ENCODE measurements at regions not wholly inside any gene's neighbourhood (a gene's known extent, or its start where the extent isn't known, plus 50 kb on each side); places are given as distances from the start of the nearest gene placed in this dataset.

- H3K9me3 Mint-ChIP-seq = peaks cover 9% of the 10 kb centered on the region
- no peaks in the 10 kb centered on the region for H3K4me1 Mint-ChIP-seq (ENCODE audit: low read depth)
- no peak for DNase-seq
- no peaks in the 10 kb centered on the region for H3K36me3 Mint-ChIP-seq (ENCODE audit: low read depth)
- no peak overlapping the region for H3K4me3 Mint-ChIP-seq
- no peaks in the 10 kb centered on the region for H3K27me3 Mint-ChIP-seq
- no peak overlapping the region for H3K27ac Mint-ChIP-seq
Measured at GRCh38 chr5:144822503-144822902, 651.8 kb downstream of the KCTD16 start.

DNA sequence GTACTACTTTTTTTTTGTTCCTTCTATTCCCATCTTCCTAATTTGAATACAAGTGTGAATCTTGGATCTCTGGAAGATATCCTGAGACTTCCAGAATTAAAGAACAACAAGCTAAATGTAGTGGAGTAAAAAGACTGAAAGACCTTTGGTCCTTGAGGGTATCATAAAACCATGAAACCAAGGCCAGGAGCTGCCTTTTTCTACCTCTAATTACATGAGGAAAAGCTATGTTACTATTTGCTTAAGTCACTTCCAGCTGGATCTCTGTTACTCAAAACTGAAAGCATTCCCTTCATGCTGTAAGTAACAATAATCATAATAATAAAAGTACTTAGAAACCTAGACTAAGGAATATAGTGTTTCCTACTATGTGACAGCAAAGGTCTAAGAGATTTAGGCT is 649.6 kb downstream of the KCTD16 start:
- H3K36me3 Mint-ChIP-seq (ENCODE audit: low read depth) = no peaks in the 10 kb centered on the region

GRCh38 chr5:144815131-144815530 is 644.5 kb downstream of the KCTD16 start:
- peaks cover 2% of the 10 kb centered on the region for H3K9me3 Mint-ChIP-seq

More for the DNA sequence above, 649.6 kb downstream of the KCTD16 start:
- no peaks in the 10 kb centered on the region for H3K27me3 Mint-ChIP-seq
- DNase-seq = no peak
- no peaks in the 10 kb centered on the region for H3K4me1 Mint-ChIP-seq (ENCODE audit: low read depth)
- peaks cover 9% of the 10 kb centered on the region for H3K9me3 Mint-ChIP-seq
- H3K27ac Mint-ChIP-seq = no peak overlapping the region
- no peak overlapping the region for H3K4me3 Mint-ChIP-seq

DNA sequence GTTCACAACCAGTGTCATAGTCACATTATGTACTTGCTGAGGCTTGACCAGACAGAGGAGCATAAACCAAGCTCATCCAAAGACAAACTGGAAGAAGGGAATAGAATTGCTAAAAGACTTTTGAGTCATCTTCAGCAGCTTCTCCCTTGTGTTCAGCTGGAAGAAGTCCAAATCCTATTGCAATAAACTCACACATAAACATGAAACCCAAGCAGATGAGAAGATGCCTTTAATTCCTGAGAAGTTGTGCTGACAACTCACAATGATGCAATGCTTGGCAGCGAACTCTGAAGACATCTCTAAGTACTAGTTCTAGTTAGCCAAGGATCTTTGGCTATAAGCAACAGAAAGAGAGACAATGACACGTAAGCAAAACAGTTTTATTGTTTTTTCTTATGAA is 642.1 kb downstream of the KCTD16 start:
- Mint-ChIP-seq H3K4me3 (no peak overlapping the region), H3K9me3 (peaks cover 5% of the 10 kb centered on the region), H3K27me3 (no peaks in the 10 kb centered on the region), H3K27ac (no peak overlapping the region), H3K4me1 (ENCODE audit: low read depth) (no peaks in the 10 kb centered on the region), H3K36me3 (ENCODE audit: low read depth) (no peaks in the 10 kb centered on the region)
- DNase-seq = no peak

More at GRCh38 chr5:144815131-144815530, 644.5 kb downstream of the KCTD16 start:
- H3K36me3 Mint-ChIP-seq (ENCODE audit: low read depth) = no peaks in the 10 kb centered on the region
- H3K4me3 Mint-ChIP-seq = no peak overlapping the region
- DNase-seq = no peak
- H3K27me3 Mint-ChIP-seq = no peaks in the 10 kb centered on the region
- H3K4me1 Mint-ChIP-seq (ENCODE audit: low read depth) = no peaks in the 10 kb centered on the region
- no peak overlapping the region for H3K27ac Mint-ChIP-seq

DNA sequence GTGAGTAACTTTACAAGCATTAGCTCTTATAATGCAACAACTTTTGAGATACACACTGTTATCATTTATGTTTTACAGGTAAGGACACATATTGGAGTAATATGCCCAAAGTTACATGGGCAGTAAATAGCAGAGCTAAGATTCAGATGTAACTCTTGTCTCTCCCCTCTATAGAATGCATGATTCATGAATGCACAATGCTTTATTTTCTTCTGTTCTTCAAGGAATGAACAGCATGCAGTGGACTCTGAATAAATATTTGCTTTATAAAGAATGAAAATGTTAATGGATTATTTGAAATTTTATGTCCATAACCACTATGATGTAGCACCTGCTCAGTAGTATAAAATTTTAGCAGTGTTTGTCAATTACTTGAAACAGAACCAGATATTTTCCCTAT is 629.5 kb downstream of the KCTD16 start:
- no peaks in the 10 kb centered on the region for H3K36me3 Mint-ChIP-seq (ENCODE audit: low read depth)
- DNase-seq = no peak

DNA sequence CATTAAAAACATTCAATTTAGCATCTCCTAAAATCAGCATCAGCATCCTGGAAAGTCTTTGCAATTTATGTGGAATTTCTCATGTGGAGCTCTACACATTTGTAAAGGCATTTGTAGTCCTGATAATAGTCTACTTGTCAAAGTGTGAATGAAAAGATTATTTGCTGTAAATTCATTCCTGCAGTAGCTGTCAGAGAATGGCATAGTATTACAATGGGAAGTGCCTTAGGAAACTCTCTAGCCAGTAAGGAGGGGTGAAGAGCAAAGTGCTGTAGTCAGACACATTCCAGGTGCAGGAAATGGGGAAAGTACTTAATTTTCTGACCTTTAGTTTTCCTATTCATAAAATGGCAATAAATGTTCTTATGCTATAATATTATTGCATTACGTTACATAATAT is 627.9 kb downstream of the KCTD16 start:
- Mint-ChIP-seq H3K27ac (no peak overlapping the region), H3K36me3 (ENCODE audit: low read depth) (no peaks in the 10 kb centered on the region), H3K27me3 (no peaks in the 10 kb centered on the region), H3K4me3 (no peak overlapping the region), H3K4me1 (ENCODE audit: low read depth) (no peaks in the 10 kb centered on the region), H3K9me3 (peaks cover 4% of the 10 kb centered on the region)
- DNase-seq = no peak

More for the DNA sequence above, 629.5 kb downstream of the KCTD16 start:
- no peak overlapping the region for H3K27ac Mint-ChIP-seq
- no peak overlapping the region for H3K4me3 Mint-ChIP-seq
- peaks cover 3% of the 10 kb centered on the region for H3K9me3 Mint-ChIP-seq
- no peaks in the 10 kb centered on the region for H3K27me3 Mint-ChIP-seq
- H3K4me1 Mint-ChIP-seq (ENCODE audit: low read depth) = no peaks in the 10 kb centered on the region

DNA sequence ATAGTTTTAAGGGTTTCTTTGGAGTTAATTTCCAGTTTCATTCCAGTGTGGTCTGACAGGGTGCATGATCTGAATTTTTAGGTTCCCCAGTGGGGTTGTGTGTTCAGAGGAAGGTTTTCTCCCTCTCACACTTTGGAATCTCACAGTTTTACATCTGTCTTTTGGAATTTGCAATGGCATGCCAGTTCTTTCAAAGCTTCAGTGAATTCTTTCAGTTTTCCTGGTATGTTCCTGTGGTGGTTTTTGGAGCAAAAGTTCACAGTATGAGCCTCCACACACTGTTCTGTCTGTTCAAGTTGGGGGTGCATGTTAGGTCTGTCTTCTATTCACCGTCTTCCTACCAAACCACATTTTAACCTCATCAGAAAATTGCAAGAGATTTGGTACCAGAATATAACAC is 624.2 kb downstream of the KCTD16 start:
- no peak overlapping the region for H3K27ac Mint-ChIP-seq
- no peak overlapping the region for H3K4me3 Mint-ChIP-seq
- H3K9me3 Mint-ChIP-seq = peaks cover 12% of the 10 kb centered on the region
- H3K36me3 Mint-ChIP-seq (ENCODE audit: low read depth) = no peaks in the 10 kb centered on the region
- no peak for DNase-seq
- no peaks in the 10 kb centered on the region for H3K27me3 Mint-ChIP-seq
- no peaks in the 10 kb centered on the region for H3K4me1 Mint-ChIP-seq (ENCODE audit: low read depth)

DNA sequence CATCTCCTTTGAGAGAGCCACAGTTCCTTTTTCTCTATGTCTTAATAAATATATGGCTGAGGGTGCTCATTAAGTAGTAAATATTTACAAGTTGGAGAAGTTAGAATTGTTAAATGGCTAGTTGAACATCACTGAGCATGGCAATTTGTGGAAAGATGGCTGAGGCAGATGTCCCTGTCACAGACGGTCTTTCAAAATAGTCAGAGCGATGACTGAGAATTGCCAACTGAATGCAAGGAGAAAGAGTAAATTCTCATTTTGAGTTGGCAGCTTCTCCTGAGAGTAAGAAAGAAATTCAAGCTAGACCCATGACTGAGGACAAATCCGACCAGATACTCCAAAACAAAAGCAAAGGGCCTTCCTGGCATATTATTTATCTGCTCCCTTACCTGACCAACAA is 617.9 kb downstream of the KCTD16 start:
- Mint-ChIP-seq H3K9me3 (peaks cover 12% of the 10 kb centered on the region), H3K27ac (no peak overlapping the region), H3K4me3 (no peak overlapping the region), H3K27me3 (no peaks in the 10 kb centered on the region), H3K36me3 (ENCODE audit: low read depth) (no peaks in the 10 kb centered on the region), H3K4me1 (ENCODE audit: low read depth) (no peaks in the 10 kb centered on the region)
- no peak for DNase-seq

DNA sequence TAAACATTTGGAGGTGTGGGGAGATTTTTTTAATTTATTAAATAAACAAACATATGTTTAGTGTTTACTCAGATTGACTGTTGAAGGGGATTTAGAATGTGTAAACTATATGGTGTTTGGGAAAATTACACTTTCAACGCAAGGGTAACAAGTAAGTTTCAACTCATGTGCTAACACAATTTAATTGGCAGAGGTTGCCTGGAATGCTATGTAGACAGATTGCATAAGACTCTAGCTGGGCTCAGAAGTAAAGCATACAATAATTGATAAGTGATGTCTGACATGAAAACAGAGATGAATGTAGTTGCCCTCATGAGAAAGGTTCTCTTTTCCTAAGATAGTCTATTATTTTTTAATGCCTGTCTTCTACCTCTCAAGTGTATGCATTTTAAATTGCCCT is 617.4 kb downstream of the KCTD16 start:
- no peak overlapping the region for H3K27ac Mint-ChIP-seq
- H3K27me3 Mint-ChIP-seq = no peaks in the 10 kb centered on the region
- H3K4me3 Mint-ChIP-seq = no peak overlapping the region
- H3K36me3 Mint-ChIP-seq (ENCODE audit: low read depth) = no peaks in the 10 kb centered on the region
- H3K4me1 Mint-ChIP-seq (ENCODE audit: low read depth) = no peaks in the 10 kb centered on the region
- H3K9me3 Mint-ChIP-seq = peaks cover 12% of the 10 kb centered on the region
- DNase-seq = no peak

- H3K4me1 Mint-ChIP-seq (ENCODE audit: low read depth) = no peaks in the 10 kb centered on the region
- no peak for DNase-seq
Measured at GRCh38 chr5:144779368-144779767, 608.7 kb downstream of the KCTD16 start.

GRCh38 chr5:144778561-144778960 is 607.9 kb downstream of the KCTD16 start:
- DNase-seq = no peak
- no peak overlapping the region for H3K27ac Mint-ChIP-seq
- no peaks in the 10 kb centered on the region for H3K27me3 Mint-ChIP-seq
- H3K4me1 Mint-ChIP-seq (ENCODE audit: low read depth) = no peaks in the 10 kb centered on the region
- peaks cover 8% of the 10 kb centered on the region for H3K9me3 Mint-ChIP-seq
- H3K4me3 Mint-ChIP-seq = no peak overlapping the region
- no peaks in the 10 kb centered on the region for H3K36me3 Mint-ChIP-seq (ENCODE audit: low read depth)

More at GRCh38 chr5:144779368-144779767, 608.7 kb downstream of the KCTD16 start:
- H3K9me3 Mint-ChIP-seq = peaks cover 8% of the 10 kb centered on the region
- H3K36me3 Mint-ChIP-seq (ENCODE audit: low read depth) = no peaks in the 10 kb centered on the region
- no peaks in the 10 kb centered on the region for H3K27me3 Mint-ChIP-seq
- no peak overlapping the region for H3K27ac Mint-ChIP-seq
- no peak overlapping the region for H3K4me3 Mint-ChIP-seq

- no peaks in the 10 kb centered on the region for H3K36me3 Mint-ChIP-seq (ENCODE audit: low read depth)
- H3K4me3 Mint-ChIP-seq = no peak overlapping the region
- no peak overlapping the region for H3K27ac Mint-ChIP-seq
- no peak for DNase-seq
- no peaks in the 10 kb centered on the region for H3K27me3 Mint-ChIP-seq
- H3K9me3 Mint-ChIP-seq = peaks cover 9% of the 10 kb centered on the region
- H3K4me1 Mint-ChIP-seq (ENCODE audit: low read depth) = no peaks in the 10 kb centered on the region
Measured at GRCh38 chr5:144774197-144774596, 603.5 kb downstream of the KCTD16 start.

DNA sequence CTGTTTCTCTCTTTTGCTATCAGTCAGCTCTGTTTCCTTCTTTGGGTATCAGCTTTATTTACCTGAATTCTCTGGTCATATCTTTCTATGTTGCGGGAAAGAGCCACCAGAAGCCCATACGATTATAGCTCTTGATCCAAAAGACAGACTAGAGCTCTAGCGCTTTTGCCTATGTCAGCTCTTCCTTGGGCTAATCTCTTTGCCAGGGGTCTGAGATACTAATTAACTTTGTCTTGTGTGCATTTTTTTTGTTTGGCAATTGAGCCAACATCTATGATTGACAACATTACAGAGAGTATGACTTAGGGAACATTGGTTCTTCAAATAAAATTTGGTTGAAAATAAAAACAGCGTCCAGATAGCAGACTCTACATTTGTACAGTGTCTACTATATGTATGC is 603.0 kb downstream of the KCTD16 start:
- Mint-ChIP-seq H3K9me3 (peaks cover 8% of the 10 kb centered on the region), H3K4me1 (ENCODE audit: low read depth) (no peaks in the 10 kb centered on the region), H3K27ac (no peak overlapping the region), H3K4me3 (no peak overlapping the region), H3K36me3 (ENCODE audit: low read depth) (no peaks in the 10 kb centered on the region), H3K27me3 (no peaks in the 10 kb centered on the region)
- no peak for DNase-seq

GRCh38 chr5:144771802-144772201 is 601.1 kb downstream of the KCTD16 start:
- Mint-ChIP-seq H3K4me1 (ENCODE audit: low read depth) (no peaks in the 10 kb centered on the region), H3K27ac (no peak overlapping the region), H3K9me3 (peaks cover 8% of the 10 kb centered on the region), H3K4me3 (no peak overlapping the region), H3K36me3 (ENCODE audit: low read depth) (no peaks in the 10 kb centered on the region), H3K27me3 (no peaks in the 10 kb centered on the region)
- no peak for DNase-seq

DNA sequence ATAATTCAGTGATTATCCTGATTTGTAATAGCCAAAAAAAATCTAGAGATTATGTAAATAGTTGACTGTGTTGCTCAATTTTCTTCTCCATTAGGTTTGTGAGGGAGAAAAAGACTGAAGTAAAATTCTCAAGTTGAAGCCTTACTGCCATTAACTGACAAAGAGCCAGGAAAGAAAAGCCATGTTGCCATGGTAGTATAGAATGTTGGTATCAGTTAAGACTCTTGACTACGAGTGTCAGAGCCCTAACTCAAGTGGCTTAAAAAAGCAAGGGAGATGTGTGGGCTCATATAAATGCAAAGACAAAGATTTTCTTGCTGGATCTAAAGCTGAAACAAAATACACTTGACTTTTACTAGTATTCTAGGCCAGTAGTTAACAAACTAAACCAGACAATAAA is 571.7 kb downstream of the KCTD16 start:
- no peaks in the 10 kb centered on the region for H3K36me3 Mint-ChIP-seq (ENCODE audit: low read depth)
- peaks cover 18% of the 10 kb centered on the region for H3K9me3 Mint-ChIP-seq
- no peak overlapping the region for H3K27ac Mint-ChIP-seq
- DNase-seq = no peak
- no peak overlapping the region for H3K4me3 Mint-ChIP-seq
- no peaks in the 10 kb centered on the region for H3K4me1 Mint-ChIP-seq (ENCODE audit: low read depth)
- no peaks in the 10 kb centered on the region for H3K27me3 Mint-ChIP-seq

DNA sequence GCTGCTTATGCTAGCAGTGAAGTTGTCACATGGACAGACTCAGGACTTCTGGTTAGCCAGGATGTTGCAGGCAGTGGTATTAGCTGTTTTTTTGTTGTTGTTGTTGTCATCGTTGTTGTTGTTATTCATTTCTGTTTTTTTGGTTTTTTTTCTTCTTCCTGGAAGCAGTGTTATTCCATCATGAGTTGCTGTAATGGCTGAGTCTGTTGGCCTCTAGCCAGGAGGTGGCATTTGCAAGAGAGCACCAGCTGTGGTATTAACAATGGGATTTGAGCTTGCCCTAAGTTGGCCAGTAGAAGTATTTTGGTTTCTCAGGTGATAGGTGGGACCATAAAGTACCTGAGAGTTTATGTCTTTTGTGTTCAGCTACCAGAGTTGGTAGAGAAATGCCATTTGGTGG is 561.1 kb downstream of the KCTD16 start:
- Mint-ChIP-seq H3K4me3 (no peak overlapping the region), H3K9me3 (peaks cover 29% of the 10 kb centered on the region), H3K27me3 (no peaks in the 10 kb centered on the region), H3K27ac (no peak overlapping the region), H3K36me3 (ENCODE audit: low read depth) (no peaks in the 10 kb centered on the region), H3K4me1 (ENCODE audit: low read depth) (no peaks in the 10 kb centered on the region)
- no peak for DNase-seq
